ENCODE measurements at regions not wholly inside any gene's neighbourhood (a gene's known extent, or its start where the extent isn't known, plus 50 kb on each side); places are given as distances from the start of the nearest gene placed in this dataset.

GRCh38 chrX:42714981-42715700, 62.8 kb downstream of the PPP1R2C start:
- TF ChIP-seq CTCF (IDR thresholded peaks at IDR 0.05) (no peak), POLR2AphosphoS5 (IDR thresholded peaks at IDR 0.05; ENCODE audit: insufficient read depth in 1 of 2, low read depth in 1 of 2) (no peak)

All from vagina (tissue), 2 donors.